ENCODE measurements at regions not wholly inside any gene's neighbourhood (a gene's known extent, or its start where the extent isn't known, plus 50 kb on each side); places are given as distances from the start of the nearest gene placed in this dataset.

GRCh38 chr4:128519163-128519830 is 231.7 kb upstream of the PGRMC2 start:
- no peak overlapping the region for H3K27ac ChIP-seq (ENCODE audit: control insufficient read depth, insufficient read depth, low read length)
- H3K9me1 ChIP-seq (ENCODE audit: control insufficient read depth, extremely low read depth, insufficient read depth, low read length), result no peaks in the 10 kb centered on the region
- no peak for DNase-seq (ENCODE audit: low read depth, low spot score)
- H3K27me3 ChIP-seq (ENCODE audit: control insufficient read depth, extremely low read depth, insufficient read depth, low read length), result no peaks in the 10 kb centered on the region
- H3K4me2 ChIP-seq (ENCODE audit: control insufficient read depth, extremely low read depth, insufficient read depth, low read depth, low read length), result no peak overlapping the region
- H3K9ac ChIP-seq (ENCODE audit: control insufficient read depth, extremely low read depth, insufficient read depth, low read length), result no peak overlapping the region
- TF ChIP-seq EZH2 (IDR thresholded peaks at IDR 0.05; ENCODE audit: low read length), result no peak
- TF ChIP-seq CTCF (optimal IDR thresholded peaks at IDR 0.05 in 1 of 3, IDR thresholded peaks at IDR 0.05 in 1 of 3, conservative IDR thresholded peaks at IDR 0.05 in 1 of 3; ENCODE audit: extremely low read depth in 1 of 3, insufficient read depth in 2 of 3, low read length in 3 of 3), result no peak
- H3K4me1 ChIP-seq (ENCODE audit: control insufficient read depth, extremely low read depth, insufficient read depth, low read length), result peaks cover 23% of the 10 kb centered on the region
- no peaks in the 10 kb centered on the region for H3K36me3 ChIP-seq (ENCODE audit: control insufficient read depth in 2 of 2, extremely low read depth in 1 of 2, insufficient read depth in 2 of 2, low read length in 2 of 2)
- no peak overlapping the region for H2AFZ ChIP-seq (ENCODE audit: control insufficient read depth, low read length)
- H3K9me3 ChIP-seq (ENCODE audit: control insufficient read depth, low read depth, low read length), result no peaks in the 10 kb centered on the region
- H4K20me1 ChIP-seq (ENCODE audit: control insufficient read depth, extremely low read depth, insufficient read depth, low read length), result no peaks in the 10 kb centered on the region
- H3K79me2 ChIP-seq (ENCODE audit: control insufficient read depth, insufficient read depth, low read length), result no peaks in the 10 kb centered on the region
- dilution Hi-C loops (cut with MboI; ENCODE audit: extremely low pct_ligation_motif_present, low sequenced_read_pairs), result no loop called here
- no peak overlapping the region for H3K4me3 ChIP-seq (ENCODE audit: control insufficient read depth in 2 of 3, extremely low read depth in 1 of 3, insufficient read depth in 2 of 3, low read depth in 1 of 3, low read length in 3 of 3)
- no peak for FAIRE-seq

GRCh38 chr4:128517739-128518510 is 230.3 kb upstream of the PGRMC2 start:
- H3K4me1 ChIP-seq (ENCODE audit: control insufficient read depth, extremely low read depth, insufficient read depth, low read length), result peaks cover 18% of the 10 kb centered on the region
- dilution Hi-C loops (cut with MboI; ENCODE audit: extremely low pct_ligation_motif_present, low sequenced_read_pairs), result no loop called here
- no peaks in the 10 kb centered on the region for H4K20me1 ChIP-seq (ENCODE audit: control insufficient read depth, extremely low read depth, insufficient read depth, low read length)
- no peaks in the 10 kb centered on the region for H3K9me1 ChIP-seq (ENCODE audit: control insufficient read depth, extremely low read depth, insufficient read depth, low read length)
- H3K4me2 ChIP-seq (ENCODE audit: control insufficient read depth, extremely low read depth, insufficient read depth, low read depth, low read length), result peak overlapping the region; percentile 63
- H3K27me3 ChIP-seq (ENCODE audit: control insufficient read depth, extremely low read depth, insufficient read depth, low read length), result no peaks in the 10 kb centered on the region
- H3K36me3 ChIP-seq (ENCODE audit: control insufficient read depth in 2 of 2, extremely low read depth in 1 of 2, insufficient read depth in 2 of 2, low read length in 2 of 2), result no peaks in the 10 kb centered on the region
- TF ChIP-seq CTCF (optimal IDR thresholded peaks at IDR 0.05 in 1 of 3, IDR thresholded peaks at IDR 0.05 in 1 of 3, conservative IDR thresholded peaks at IDR 0.05 in 1 of 3; ENCODE audit: extremely low read depth in 1 of 3, insufficient read depth in 2 of 3, low read length in 3 of 3) (no peak), EZH2 (IDR thresholded peaks at IDR 0.05; ENCODE audit: low read length) (no peak)
- peak overlapping the region; percentile 73 for H3K27ac ChIP-seq (ENCODE audit: control insufficient read depth, insufficient read depth, low read length)
- DNase-seq (ENCODE audit: low read depth, low spot score), result no peak
- FAIRE-seq, result peak; percentile 98
- peak overlapping the region in 2 of 3 experiments; percentile 9 to 29 for H3K4me3 ChIP-seq (ENCODE audit: control insufficient read depth in 2 of 3, extremely low read depth in 1 of 3, insufficient read depth in 2 of 3, low read depth in 1 of 3, low read length in 3 of 3)
- no peaks in the 10 kb centered on the region for H3K9me3 ChIP-seq (ENCODE audit: control insufficient read depth, low read depth, low read length)
- no peak overlapping the region for H3K9ac ChIP-seq (ENCODE audit: control insufficient read depth, extremely low read depth, insufficient read depth, low read length)
- H3K79me2 ChIP-seq (ENCODE audit: control insufficient read depth, insufficient read depth, low read length), result no peaks in the 10 kb centered on the region
- H2AFZ ChIP-seq (ENCODE audit: control insufficient read depth, low read length), result peak overlapping the region; percentile 12

Measured in keratinocyte (primary cell).